CD14-positive monocyte (primary cell): ENCODE measurements at regions not wholly inside any gene's neighbourhood (a gene's known extent, or its start where the extent isn't known, plus 50 kb on each side); places are given as distances from the start of the nearest gene placed in this dataset.
"Not testable (repeated sequence)": the region's sequence is repeated elsewhere in the genome, so short reads cannot be mapped to it uniquely, and the experiment has no call there.

ENCODE experiments used
- DNase-seq, 3 donors: peaks; one replicate each; pipeline ENCODE4 v3.0.0-alpha.2; 2011 to 2022
- H2AFZ ChIP-seq: 2 replicates; pipeline ENCODE4 v1.6.0; 2012; ENCODE audit warnings: mild to moderate bottlenecking, low read depth, low read length, inconsistent platforms; ENCODE audit not compliant: insufficient read depth, poor library complexity, severe bottlenecking
- H3K27ac ChIP-seq, 2 donors: 1 replicate in 1 of 2; 2 replicates in 1 of 2; pipeline ENCODE4 v1.5.1; 2012 to 2013; ENCODE audit warnings: low read length in 2 of 2, control low read depth in 1 of 2, inconsistent platforms in 1 of 2, low read depth in 1 of 2, mild to moderate bottlenecking in 1 of 2
- H3K27me3 ChIP-seq, 2 donors: one replicate each; pipeline versions ENCODE4 v1.6.0 to v1.6.1; 2011 to 2013; ENCODE audit warnings: low read length in 2 of 2; ENCODE audit not compliant: control insufficient read depth in 2 of 2, insufficient read depth in 2 of 2
- H3K36me3 ChIP-seq, 2 donors: replicated peaks in 1 of 2; 1 replicate in 1 of 2; 2 replicates in 1 of 2; pipeline versions ENCODE4 v1.5.1 to v1.6.1; 2012 to 2013; ENCODE audit warnings: low read length in 2 of 2, control low read depth in 1 of 2, inconsistent platforms in 1 of 2, mild to moderate bottlenecking in 1 of 2; ENCODE audit not compliant: insufficient read depth in 2 of 2, control insufficient read depth in 1 of 2
- H3K4me1 ChIP-seq, 2 donors: 1 replicate in 1 of 2; 2 replicates in 1 of 2; pipeline versions ENCODE4 v1.5.1 to v1.6.1; 2012 to 2013; ENCODE audit warnings: low read length in 2 of 2, control low read depth in 1 of 2, inconsistent platforms in 1 of 2, mild to moderate bottlenecking in 1 of 2, moderate library complexity in 1 of 2; ENCODE audit not compliant: insufficient read depth in 2 of 2, control insufficient read depth in 1 of 2
- H3K4me2 ChIP-seq: replicated peaks from 2 replicates; pipeline ENCODE3; 2012; ENCODE audit warnings: low read length, moderate library complexity, mild to moderate bottlenecking; ENCODE audit not compliant: poor library complexity, severe bottlenecking; ENCODE audit errors: extremely low read depth
- H3K4me3 ChIP-seq, 3 experiments: fragments of 200-600 bp in 1 of 3; sonication (generic) in 1 of 3; replicated peaks in 1 of 3; 1 replicate in 2 of 3; 2 replicates in 1 of 3; pipeline ENCODE4 v1.5.1; 2011 to 2013; ENCODE audit warnings: low read length in 3 of 3, mild to moderate bottlenecking in 3 of 3, control low read depth in 2 of 3, low read depth in 2 of 3, inconsistent platforms in 1 of 3, moderate library complexity in 1 of 3
- H3K79me2 ChIP-seq: 2 replicates; pipeline ENCODE4 v1.6.0; 2012; ENCODE audit warnings: mild to moderate bottlenecking, control low read depth, inconsistent platforms, low read length, moderate library complexity; ENCODE audit not compliant: insufficient read depth
- H3K9ac ChIP-seq: 2 replicates; pipeline ENCODE4 v1.6.0; 2017; ENCODE audit warnings: low read length, mild to moderate bottlenecking; ENCODE audit not compliant: insufficient read depth, poor library complexity, severe bottlenecking
- H3K9me3 ChIP-seq, 2 donors: replicated peaks in 1 of 2; 1 replicate in 1 of 2; 2 replicates in 1 of 2; pipeline versions ENCODE4 v1.5.1 to v1.6.1; 2012 to 2013; ENCODE audit warnings: low read length in 2 of 2, control low read depth in 1 of 2; ENCODE audit not compliant: control insufficient read depth in 1 of 2, insufficient read depth in 1 of 2
- H4K20me1 ChIP-seq: 2 replicates; pipeline ENCODE4 v1.6.0; 2012; ENCODE audit warnings: mild to moderate bottlenecking, low read length, control low read depth, moderate library complexity; ENCODE audit not compliant: insufficient read depth
- H3K27ac Mint-ChIP-seq, 7 donors: one replicate each; pipeline ENCODE4 v1.8.0; 2020; ENCODE audit warnings: mild to moderate bottlenecking in 7 of 7, mixed read lengths in 7 of 7, moderate library complexity in 6 of 7, inconsistent platforms in 2 of 7
- H3K27me3 Mint-ChIP-seq, 3 donors: one replicate each; pipeline ENCODE4 v1.8.0; 2021 to 2022; ENCODE audit warnings: low read depth in 3 of 3, mild to moderate bottlenecking in 3 of 3, mixed read lengths in 3 of 3, moderate library complexity in 3 of 3, inconsistent platforms in 1 of 3
- H3K36me3 Mint-ChIP-seq, 2 donors: one replicate each; pipeline ENCODE4 v1.8.0; 2020; ENCODE audit warnings: mixed read lengths in 2 of 2, inconsistent platforms in 1 of 2, mild to moderate bottlenecking in 1 of 2
- H3K4me1 Mint-ChIP-seq: one replicate; pipeline ENCODE4 v1.8.0; 2020; ENCODE audit warnings: mild to moderate bottlenecking, mixed read lengths
- H3K4me3 Mint-ChIP-seq, 2 donors: one replicate each; pipeline ENCODE4 v1.8.0; 2020; ENCODE audit warnings: mild to moderate bottlenecking in 2 of 2, mixed read lengths in 2 of 2, moderate library complexity in 1 of 2
- H3K9me3 Mint-ChIP-seq, 7 donors: one replicate each; pipeline ENCODE4 v1.8.0; 2020 to 2022; ENCODE audit warnings: mixed read lengths in 7 of 7, mild to moderate bottlenecking in 6 of 7, moderate library complexity in 6 of 7, inconsistent platforms in 2 of 7
- CTCF ChIP-seq: fragments of 200-600 bp; IDR thresholded peaks from one replicate; pipeline ENCODE4 v1.8.0; 2022; ENCODE audit warnings: antibody characterized with exemption, mild to moderate bottlenecking
- WGBS: methylation state at CpG from one replicate; pipeline ENCODE4 v1.1.5; 2013; ENCODE audit warnings: missing lambda C conversion rate; ENCODE audit not compliant: insufficient coverage; 5-methylcytosine and 5-hydroxymethylcytosine counted together
- intact Hi-C, 2 donors: fragments of 100-400 bp; cut with micrococcal nuclease; formaldehyde crosslinking; loops; one replicate each; pipeline versions ENCODE4 v1.15.0 to v1.15.1; 2023

DNA sequence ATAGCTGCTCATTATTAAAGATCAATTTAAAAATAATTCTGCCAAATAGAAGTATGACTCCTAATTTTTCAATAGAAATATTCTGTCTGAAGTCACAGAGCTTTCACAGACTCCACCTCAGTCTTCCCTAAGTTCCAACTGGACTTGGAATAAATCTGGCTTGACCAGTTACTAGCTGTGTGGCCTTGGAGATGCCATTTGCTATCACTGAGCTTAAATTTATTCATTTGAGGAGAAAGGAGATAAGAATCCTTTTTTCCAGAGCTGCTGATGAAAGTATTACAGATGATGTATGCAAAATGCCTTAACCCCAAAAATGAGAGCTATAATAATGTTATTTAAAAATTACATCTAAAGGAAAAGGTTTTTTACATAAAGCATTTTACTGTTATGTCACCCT is 125.0 kb downstream of the GJA1 start:
- no peaks in the 10 kb centered on the region for H3K27me3 ChIP-seq
- no peak overlapping the region for H3K9ac ChIP-seq
- no peaks in the 10 kb centered on the region for H3K36me3 Mint-ChIP-seq
- H3K9me3 Mint-ChIP-seq = peaks cover 8 to 23% (median 21%) of the 10 kb centered on the region in 7 donors
- no peak for TF ChIP-seq CTCF
- no peak overlapping the region for H3K4me2 ChIP-seq
- no peak overlapping the region for H3K4me3 ChIP-seq
- H3K4me3 Mint-ChIP-seq = no peak overlapping the region
- no peaks in the 10 kb centered on the region for H3K4me1 Mint-ChIP-seq
- no peak overlapping the region for H2AFZ ChIP-seq
- DNase-seq = no peak
- no peak overlapping the region for H3K27ac Mint-ChIP-seq
- H3K79me2 ChIP-seq = no peaks in the 10 kb centered on the region
- no peaks in the 10 kb centered on the region for H3K4me1 ChIP-seq
- intact Hi-C loops = no loop called here
- no peaks in the 10 kb centered on the region for H3K36me3 ChIP-seq
- H4K20me1 ChIP-seq = no peaks in the 10 kb centered on the region
- H3K9me3 ChIP-seq = peaks cover 14 to 17% of the 10 kb centered on the region in 2 donors
- H3K27me3 Mint-ChIP-seq = peaks cover 0 to 3% (median 2%) of the 10 kb centered on the region in 3 donors
- H3K27ac ChIP-seq = no peak overlapping the region

DNA sequence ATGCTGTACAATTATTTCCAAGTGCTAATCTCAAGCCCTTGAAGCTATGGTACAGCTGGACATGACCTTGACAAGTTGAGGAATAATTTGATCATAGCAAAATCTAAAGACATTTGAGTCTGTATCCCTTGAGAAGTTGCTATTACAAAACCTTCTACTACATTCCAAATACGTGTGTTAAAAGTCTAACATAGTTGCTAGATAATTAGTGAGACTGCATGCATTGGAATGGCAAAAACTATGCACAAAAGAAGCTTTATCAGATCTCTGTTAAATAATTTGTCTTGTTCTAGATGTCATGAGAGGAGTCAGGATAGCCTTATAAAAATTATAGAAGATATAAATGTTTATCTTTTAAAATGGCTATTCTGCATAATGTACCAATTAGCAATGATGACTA is 127.8 kb downstream of the GJA1 start:
- no peaks in the 10 kb centered on the region for H4K20me1 ChIP-seq
- H3K4me1 ChIP-seq = no peaks in the 10 kb centered on the region
- no peaks in the 10 kb centered on the region for H3K79me2 ChIP-seq
- H3K9me3 Mint-ChIP-seq = peaks cover 9 to 25% (median 20%) of the 10 kb centered on the region in 7 donors
- peaks cover 0 to 2% (median 0%) of the 10 kb centered on the region in 3 donors for H3K27me3 Mint-ChIP-seq
- no peak overlapping the region for H3K4me3 ChIP-seq
- H3K9me3 ChIP-seq = peaks cover 16 to 21% of the 10 kb centered on the region in 2 donors
- DNase-seq = no peak
- no peak overlapping the region for H3K27ac Mint-ChIP-seq
- no peaks in the 10 kb centered on the region for H3K27me3 ChIP-seq
- H3K27ac ChIP-seq = no peak overlapping the region
- intact Hi-C loops = no loop called here
- H3K4me2 ChIP-seq = no peak overlapping the region
- no peak overlapping the region for H3K4me3 Mint-ChIP-seq
- no peak for TF ChIP-seq CTCF
- no peaks in the 10 kb centered on the region for H3K4me1 Mint-ChIP-seq
- H2AFZ ChIP-seq = no peak overlapping the region
- no peaks in the 10 kb centered on the region for H3K36me3 ChIP-seq
- H3K9ac ChIP-seq = no peak overlapping the region
- H3K36me3 Mint-ChIP-seq = no peaks in the 10 kb centered on the region
- no CpG with 5 or more reads among the region's 1 CpG for WGBS

DNA sequence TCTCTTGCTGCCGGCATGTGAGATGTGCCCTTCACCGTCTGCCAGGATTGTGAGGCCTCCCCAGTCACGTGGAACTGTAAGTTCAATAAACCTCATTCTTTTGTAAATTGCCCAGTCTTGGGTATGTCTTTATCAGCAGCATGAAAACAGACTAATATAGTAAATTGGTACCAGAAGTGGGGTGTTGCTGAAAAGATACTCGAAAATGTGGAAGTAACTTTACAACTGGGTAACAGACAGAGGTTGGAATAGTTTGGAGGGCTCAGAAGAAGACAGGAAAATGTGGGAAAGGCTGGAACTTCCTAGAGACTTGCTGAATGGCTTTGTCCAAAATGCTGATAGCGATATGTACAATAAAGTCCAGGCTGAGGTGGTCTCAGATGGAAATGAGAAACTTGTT is 129.1 kb downstream of the GJA1 start:
- H3K4me3 Mint-ChIP-seq, H3K27ac ChIP-seq, H3K36me3 ChIP-seq, intact Hi-C loops, H4K20me1 ChIP-seq, H3K4me1 ChIP-seq, H3K79me2 ChIP-seq, H3K4me3 ChIP-seq, H2AFZ ChIP-seq, H3K36me3 Mint-ChIP-seq, H3K4me2 ChIP-seq, H3K4me1 Mint-ChIP-seq, H3K9ac ChIP-seq, H3K27ac Mint-ChIP-seq, H3K27me3 ChIP-seq, H3K27me3 Mint-ChIP-seq, DNase-seq: not testable (repeated sequence)
- H3K9me3 Mint-ChIP-seq = peaks cover 9 to 29% (median 20%) of the 10 kb centered on the region in 7 donors
- H3K9me3 ChIP-seq = peaks cover 16 to 21% of the 10 kb centered on the region in 2 donors
- WGBS = 100% methylated on average over 3 of the region's 5 CpGs
